GM12801 (cell line): ENCODE measurements at regions not wholly inside any gene's neighbourhood (a gene's known extent, or its start where the extent isn't known, plus 50 kb on each side); places are given as distances from the start of the nearest gene placed in this dataset.

ENCODE experiments used
- TF ChIP-seq, protein P1 (sequence below): IDR thresholded peaks from one replicate; pipeline ENCODE4 v1.5.1; 2011; ENCODE audit warnings: control low read depth; ENCODE audit not compliant: insufficient read length; ENCODE audit errors: extremely low read depth

- TF ChIP-seq, protein P1, sequence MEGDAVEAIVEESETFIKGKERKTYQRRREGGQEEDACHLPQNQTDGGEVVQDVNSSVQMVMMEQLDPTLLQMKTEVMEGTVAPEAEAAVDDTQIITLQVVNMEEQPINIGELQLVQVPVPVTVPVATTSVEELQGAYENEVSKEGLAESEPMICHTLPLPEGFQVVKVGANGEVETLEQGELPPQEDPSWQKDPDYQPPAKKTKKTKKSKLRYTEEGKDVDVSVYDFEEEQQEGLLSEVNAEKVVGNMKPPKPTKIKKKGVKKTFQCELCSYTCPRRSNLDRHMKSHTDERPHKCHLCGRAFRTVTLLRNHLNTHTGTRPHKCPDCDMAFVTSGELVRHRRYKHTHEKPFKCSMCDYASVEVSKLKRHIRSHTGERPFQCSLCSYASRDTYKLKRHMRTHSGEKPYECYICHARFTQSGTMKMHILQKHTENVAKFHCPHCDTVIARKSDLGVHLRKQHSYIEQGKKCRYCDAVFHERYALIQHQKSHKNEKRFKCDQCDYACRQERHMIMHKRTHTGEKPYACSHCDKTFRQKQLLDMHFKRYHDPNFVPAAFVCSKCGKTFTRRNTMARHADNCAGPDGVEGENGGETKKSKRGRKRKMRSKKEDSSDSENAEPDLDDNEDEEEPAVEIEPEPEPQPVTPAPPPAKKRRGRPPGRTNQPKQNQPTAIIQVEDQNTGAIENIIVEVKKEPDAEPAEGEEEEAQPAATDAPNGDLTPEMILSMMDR: no peak
These were observed 680.7 kb downstream of the GALC start for GRCh38 chr14:87312169-87312893.

- TF ChIP-seq, protein P1: no peak
These were observed 683.4 kb downstream of the GALC start for GRCh38 chr14:87309557-87309956.

- TF ChIP-seq, protein P1: no peak
These were observed 686.4 kb downstream of the GALC start for GRCh38 chr14:87306409-87307168.

GRCh38 chr14:87305345-87305744 lies 687.6 kb downstream of the GALC start:
- TF ChIP-seq, protein P1: no peak

- TF ChIP-seq, protein P1: no peak
These were observed 688.6 kb downstream of the GALC start for GRCh38 chr14:87304404-87304803.

- TF ChIP-seq, protein P1: no peak
These were observed 706.2 kb downstream of the GALC start for GRCh38 chr14:87286826-87287225.

GRCh38 chr14:87286191-87286590 lies 706.8 kb downstream of the GALC start:
- TF ChIP-seq, protein P1: no peak
